ENCODE measurements at regions not wholly inside any gene's neighbourhood (a gene's known extent, or its start where the extent isn't known, plus 50 kb on each side); places are given as distances from the start of the nearest gene placed in this dataset.

DNA sequence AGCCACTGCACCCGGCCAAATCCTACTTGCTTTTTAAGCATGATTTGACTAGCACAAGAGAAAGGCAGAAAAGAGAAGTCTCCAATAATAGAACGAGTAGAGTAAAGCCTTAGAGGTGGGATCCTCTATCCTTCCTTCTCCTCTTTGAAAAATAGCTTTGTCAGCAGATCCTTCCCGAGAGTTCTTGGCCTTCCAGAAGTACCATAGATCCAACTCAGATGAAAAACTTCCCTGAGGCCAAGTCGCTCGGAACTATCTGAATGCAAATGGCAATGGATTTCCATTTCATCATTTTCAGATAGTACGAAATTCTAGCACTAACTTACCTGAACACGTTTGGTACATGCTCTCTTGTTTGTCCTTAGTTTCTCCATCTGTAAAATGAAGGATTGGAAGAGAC lies 52.0 kb upstream of the SLIT3 start:
- TF ChIP-seq, protein P1, sequence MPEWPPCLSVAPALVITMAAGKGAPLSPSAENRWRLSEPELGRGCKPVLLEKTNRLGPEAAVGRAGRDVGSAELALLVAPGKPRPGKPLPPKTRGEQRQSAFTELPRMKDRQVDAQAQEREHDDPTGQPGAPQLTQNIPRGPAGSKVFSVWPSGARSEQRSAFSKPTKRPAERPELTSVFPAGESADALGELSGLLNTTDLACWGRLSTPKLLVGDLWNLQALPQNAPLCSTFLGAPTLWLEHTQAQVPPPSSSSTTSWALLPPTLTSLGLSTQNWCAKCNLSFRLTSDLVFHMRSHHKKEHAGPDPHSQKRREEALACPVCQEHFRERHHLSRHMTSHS (tag by site-specific recombination; IDR thresholded peaks at IDR 0.05) = no peak
- TF ChIP-seq FEZF1 (tag by site-specific recombination; IDR thresholded peaks at IDR 0.05) (no peak), ZNF501 (tag by site-specific recombination; IDR thresholded peaks at IDR 0.05) (no peak), ZNF560 (tag by site-specific recombination; IDR thresholded peaks at IDR 0.05; ENCODE audit: borderline replicate concordance) (no peak), ZNF302 (tag by site-specific recombination; IDR thresholded peaks at IDR 0.05; ENCODE audit: low read depth) (no peak), KLF7 (tag by site-specific recombination; IDR thresholded peaks at IDR 0.05; ENCODE audit: borderline replicate concordance) (no peak), ZBTB1 (tag by site-specific recombination; IDR thresholded peaks at IDR 0.05) (no peak), ZNF140 (tag by site-specific recombination; IDR thresholded peaks at IDR 0.05) (no peak), ZNF335 (tag by site-specific recombination; conservative IDR thresholded peaks at IDR 0.05) (no peak), SP3 (tag by site-specific recombination; IDR thresholded peaks at IDR 0.05) (no peak), SCRT2 (tag by site-specific recombination; IDR thresholded peaks at IDR 0.05) (no peak), ZNF660 (tag by site-specific recombination; IDR thresholded peaks at IDR 0.05) (no peak), ZXDB (tag by site-specific recombination; IDR thresholded peaks at IDR 0.05) (no peak), ZNF391 (tag by site-specific recombination; IDR thresholded peaks at IDR 0.05; ENCODE audit: borderline replicate concordance, low read depth) (no peak), ZNF792 (tag by site-specific recombination; IDR thresholded peaks at IDR 0.05) (no peak), ZNF707 (tag by site-specific recombination; IDR thresholded peaks at IDR 0.05) (no peak)
- TF ChIP-seq, protein P2, sequence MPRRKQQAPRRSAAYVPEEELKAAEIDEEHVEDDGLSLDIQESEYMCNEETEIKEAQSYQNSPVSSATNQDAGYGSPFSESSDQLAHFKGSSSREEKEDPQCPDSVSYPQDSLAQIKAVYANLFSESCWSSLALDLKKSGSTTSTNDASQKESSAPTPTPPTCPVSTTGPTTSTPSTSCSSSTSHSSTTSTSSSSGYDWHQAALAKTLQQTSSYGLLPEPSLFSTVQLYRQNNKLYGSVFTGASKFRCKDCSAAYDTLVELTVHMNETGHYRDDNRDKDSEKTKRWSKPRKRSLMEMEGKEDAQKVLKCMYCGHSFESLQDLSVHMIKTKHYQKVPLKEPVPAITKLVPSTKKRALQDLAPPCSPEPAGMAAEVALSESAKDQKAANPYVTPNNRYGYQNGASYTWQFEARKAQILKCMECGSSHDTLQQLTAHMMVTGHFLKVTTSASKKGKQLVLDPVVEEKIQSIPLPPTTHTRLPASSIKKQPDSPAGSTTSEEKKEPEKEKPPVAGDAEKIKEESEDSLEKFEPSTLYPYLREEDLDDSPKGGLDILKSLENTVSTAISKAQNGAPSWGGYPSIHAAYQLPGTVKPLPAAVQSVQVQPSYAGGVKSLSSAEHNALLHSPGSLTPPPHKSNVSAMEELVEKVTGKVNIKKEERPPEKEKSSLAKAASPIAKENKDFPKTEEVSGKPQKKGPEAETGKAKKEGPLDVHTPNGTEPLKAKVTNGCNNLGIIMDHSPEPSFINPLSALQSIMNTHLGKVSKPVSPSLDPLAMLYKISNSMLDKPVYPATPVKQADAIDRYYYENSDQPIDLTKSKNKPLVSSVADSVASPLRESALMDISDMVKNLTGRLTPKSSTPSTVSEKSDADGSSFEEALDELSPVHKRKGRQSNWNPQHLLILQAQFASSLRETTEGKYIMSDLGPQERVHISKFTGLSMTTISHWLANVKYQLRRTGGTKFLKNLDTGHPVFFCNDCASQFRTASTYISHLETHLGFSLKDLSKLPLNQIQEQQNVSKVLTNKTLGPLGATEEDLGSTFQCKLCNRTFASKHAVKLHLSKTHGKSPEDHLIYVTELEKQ (tag by site-specific recombination; IDR thresholded peaks at IDR 0.05; ENCODE audit: borderline replicate concordance) = no peak
- TF ChIP-seq, protein P3, sequence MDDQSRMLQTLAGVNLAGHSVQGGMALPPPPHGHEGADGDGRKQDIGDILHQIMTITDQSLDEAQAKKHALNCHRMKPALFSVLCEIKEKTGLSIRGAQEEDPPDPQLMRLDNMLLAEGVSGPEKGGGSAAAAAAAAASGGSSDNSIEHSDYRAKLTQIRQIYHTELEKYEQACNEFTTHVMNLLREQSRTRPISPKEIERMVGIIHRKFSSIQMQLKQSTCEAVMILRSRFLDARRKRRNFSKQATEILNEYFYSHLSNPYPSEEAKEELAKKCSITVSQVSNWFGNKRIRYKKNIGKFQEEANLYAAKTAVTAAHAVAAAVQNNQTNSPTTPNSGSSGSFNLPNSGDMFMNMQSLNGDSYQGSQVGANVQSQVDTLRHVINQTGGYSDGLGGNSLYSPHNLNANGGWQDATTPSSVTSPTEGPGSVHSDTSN (CRISPR knock-in tag; IDR thresholded peaks at IDR 0.05) = no peak
- TF ChIP-seq, protein P4, sequence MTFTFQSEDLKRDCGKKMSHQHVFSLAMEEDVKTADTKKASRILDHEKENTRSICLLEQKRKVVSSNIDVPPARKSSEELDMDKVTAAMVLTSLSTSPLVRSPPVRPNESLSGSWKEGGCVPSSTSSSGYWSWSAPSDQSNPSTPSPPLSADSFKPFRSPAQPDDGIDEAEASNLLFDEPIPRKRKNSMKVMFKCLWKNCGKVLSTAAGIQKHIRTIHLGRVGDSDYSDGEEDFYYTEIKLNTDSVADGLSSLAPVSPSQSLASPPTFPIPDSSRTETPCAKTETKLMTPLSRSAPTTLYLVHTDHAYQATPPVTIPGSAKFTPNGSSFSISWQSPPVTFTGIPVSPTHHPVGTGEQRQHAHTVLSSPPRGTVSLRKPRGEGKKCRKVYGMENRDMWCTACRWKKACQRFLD (tag by site-specific recombination; IDR thresholded peaks at IDR 0.05) = no peak
- TF ChIP-seq, protein P5, sequence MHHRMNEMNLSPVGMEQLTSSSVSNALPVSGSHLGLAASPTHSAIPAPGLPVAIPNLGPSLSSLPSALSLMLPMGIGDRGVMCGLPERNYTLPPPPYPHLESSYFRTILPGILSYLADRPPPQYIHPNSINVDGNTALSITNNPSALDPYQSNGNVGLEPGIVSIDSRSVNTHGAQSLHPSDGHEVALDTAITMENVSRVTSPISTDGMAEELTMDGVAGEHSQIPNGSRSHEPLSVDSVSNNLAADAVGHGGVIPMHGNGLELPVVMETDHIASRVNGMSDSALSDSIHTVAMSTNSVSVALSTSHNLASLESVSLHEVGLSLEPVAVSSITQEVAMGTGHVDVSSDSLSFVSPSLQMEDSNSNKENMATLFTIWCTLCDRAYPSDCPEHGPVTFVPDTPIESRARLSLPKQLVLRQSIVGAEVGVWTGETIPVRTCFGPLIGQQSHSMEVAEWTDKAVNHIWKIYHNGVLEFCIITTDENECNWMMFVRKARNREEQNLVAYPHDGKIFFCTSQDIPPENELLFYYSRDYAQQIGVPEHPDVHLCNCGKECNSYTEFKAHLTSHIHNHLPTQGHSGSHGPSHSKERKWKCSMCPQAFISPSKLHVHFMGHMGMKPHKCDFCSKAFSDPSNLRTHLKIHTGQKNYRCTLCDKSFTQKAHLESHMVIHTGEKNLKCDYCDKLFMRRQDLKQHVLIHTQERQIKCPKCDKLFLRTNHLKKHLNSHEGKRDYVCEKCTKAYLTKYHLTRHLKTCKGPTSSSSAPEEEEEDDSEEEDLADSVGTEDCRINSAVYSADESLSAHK (tag by site-specific recombination; IDR thresholded peaks at IDR 0.05) = no peak
- Histone ChIP-seq H3K4me3 (ENCODE audit: low read depth, low read length) (no peak overlapping the region), H3K27ac (ENCODE audit: extremely low read depth, low read depth, low read length) (no peak overlapping the region), H3K4me1 (ENCODE audit: control insufficient read depth, insufficient read depth, low read length) (no peaks in the 10 kb centered on the region), H3K9me3 (ENCODE audit: control insufficient read depth, insufficient read depth, low read depth, low read length) (no peaks in the 10 kb centered on the region), H3K36me3 (ENCODE audit: control insufficient read depth in 2 of 2, insufficient read depth in 1 of 2, low read length in 2 of 2) (no peaks in the 10 kb centered on the region)
- POLR2A ChIA-PET = no interaction called here
- CTCF ChIA-PET = interaction anchor here (0.7 kb wide), 1 partner anchor 404 kb away, joined by 3 read pairs; no protein-coding TSS in a partner anchor

Measured in HEK293 (cell line).